ENCODE measurements at regions not wholly inside any gene's neighbourhood (a gene's known extent, or its start where the extent isn't known, plus 50 kb on each side); places are given as distances from the start of the nearest gene placed in this dataset.

DNA sequence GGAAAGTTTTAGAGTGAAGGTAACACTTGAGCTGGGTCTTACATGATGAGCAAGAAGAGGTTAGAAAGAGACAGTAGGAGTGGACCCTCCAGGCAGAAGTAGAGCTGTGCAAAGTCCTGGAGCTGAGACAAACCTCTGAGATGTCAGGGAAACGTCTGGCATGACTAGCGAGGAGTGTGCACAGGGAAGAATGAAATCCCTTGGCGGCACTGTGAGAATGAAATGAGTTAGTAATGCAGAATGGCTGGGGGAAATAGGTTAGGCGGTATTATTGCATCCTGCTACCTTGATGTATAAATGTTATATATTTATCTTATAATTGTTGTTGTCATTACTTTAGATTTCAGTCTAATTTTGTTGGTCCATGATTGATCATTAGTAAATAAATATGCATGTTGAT, 457.9 kb upstream of the CCL2 start:
- DNase-seq = no peak

DNA sequence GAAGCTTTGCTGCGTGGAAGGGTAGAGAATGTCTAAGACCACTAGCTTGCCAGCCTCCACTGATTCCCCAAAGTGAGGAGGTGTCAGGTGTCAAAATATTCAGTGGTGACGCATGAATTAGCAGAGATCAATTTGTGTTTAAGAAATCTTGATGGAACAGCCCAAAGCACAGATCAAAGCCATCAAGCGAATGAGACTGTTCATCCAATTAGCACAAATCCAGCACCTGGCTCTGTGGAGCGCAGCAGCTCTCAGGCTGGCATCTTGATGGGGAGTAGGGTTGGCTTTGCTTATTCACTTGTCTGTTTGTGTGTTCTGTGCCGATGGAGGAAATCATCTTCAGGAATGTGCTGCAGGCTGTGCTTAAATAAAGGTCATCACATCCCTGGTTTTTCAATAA, 456.8 kb upstream of the CCL2 start:
- DNase-seq = no peak

DNA sequence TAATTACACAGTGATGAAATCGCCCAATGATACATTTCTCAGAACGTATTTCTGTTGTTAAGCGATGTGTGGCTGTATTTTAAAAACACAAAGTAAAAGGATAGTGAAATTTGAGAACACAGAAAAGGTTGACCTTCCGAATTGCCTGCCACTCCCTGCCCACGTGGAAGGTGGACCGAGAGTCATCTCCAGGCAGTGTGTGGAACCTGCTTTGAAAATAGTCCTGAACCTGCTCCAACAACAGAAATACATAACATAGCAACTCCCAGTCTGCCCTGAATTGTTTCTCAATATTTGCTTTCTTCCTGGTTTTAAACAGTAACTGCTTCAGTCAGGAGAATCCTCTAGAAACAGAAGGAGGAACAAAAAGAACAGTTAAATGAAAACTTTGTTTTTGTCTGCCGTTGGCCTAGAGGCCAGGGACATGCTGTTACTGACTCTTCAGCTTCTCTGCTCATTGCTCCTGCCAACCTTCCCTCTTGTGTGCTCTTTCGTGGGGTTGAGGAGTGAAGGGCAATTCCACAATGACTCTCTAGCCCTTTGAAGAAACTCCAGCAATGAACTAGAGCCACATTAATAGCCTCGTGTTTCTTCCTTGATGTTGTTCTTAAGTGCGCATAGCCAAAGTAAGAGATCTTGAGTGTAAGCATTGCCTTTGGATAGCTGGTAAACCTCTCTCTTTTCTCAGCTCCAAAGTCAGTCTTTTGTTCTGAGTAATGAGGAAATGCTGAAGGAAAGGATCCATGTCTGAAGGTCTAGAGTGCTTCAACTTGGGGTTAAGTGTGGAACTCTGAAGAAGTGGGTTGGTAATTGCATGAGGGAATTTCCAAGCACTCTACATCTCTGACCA, 452.5 kb upstream of the CCL2 start:
- DNase-seq = no peak

DNA sequence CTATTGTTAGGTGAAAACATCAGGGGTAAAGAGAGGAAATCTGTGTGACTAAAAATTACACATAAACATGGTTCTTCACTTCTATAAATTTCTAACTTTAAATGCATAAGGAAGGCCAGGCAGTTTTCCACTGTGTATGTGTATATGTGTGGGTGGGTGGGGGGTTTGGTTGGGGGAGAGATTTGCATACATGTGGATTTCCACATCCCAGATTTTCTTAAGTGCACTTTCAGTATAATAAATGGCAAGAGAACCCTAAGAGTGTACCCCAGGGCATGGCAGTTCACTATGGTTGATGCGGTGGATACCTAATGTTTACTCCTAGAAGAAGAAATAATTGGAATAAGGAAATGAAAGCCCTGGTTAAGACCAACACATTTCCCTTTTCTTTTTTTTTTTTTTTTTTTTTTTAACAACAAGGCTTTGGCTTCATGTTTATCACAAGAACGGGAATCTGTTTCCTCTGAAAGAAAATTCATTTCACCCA, 451.8 kb upstream of the CCL2 start:
- DNase-seq = no peak

DNA sequence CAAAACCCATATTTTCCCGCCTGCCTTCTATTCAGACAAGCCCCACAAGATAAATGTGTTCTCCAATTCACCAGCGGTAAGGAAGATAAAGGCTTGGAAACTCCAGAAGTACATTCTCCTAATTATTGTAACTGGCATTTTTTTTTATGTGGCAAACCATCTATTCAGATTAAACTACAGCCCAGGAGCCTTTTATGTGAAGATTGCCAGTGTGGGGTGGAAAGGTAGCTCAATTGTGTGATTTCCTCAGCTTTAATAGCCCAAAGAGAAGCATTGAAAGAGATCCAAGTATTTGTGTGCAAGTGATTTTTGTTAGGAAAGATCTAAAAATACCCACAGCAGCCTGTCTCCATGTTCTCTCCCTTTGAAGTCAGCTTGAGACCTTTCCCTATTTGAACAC, 451.4 kb upstream of the CCL2 start:
- DNase-seq = no peak

DNA sequence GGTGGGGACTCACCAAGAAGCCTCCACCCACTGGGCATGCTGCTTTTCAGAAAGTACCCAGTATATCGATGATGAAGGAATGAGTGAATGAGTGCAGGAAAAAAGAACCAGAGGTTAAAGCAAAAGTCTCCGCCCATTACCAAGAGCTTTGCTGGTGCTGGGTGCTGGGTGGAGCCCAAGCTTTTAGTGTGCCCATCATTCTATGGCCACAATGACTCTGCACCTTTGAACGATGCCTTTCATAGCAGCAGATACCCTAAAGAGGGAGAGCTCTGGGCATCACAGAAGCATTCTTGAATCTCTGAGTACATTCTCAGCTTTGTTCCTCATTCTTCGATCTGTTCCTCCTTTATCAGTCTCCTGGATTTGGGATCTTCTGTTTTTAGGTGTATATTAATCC, 450.7 kb upstream of the CCL2 start:
- DNase-seq = no peak

DNA sequence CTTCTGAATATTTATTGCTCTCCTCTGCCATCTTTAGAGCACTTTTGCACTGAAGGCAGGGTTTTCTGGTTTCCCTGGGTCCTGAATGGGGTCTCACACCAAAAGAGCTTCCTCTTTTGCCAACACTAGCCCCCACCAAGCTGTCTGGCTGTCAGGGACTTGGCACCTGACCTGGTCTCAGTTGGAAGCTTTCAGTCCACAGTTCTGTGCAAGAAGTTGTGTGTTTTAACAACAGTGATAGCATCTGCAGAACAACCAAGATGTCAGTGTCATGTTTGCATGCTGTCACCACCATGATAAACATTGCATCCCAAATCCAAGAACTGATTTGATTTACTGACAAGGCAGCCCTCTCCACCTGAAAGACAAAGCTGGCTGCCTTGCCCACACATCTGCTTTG, 448.5 kb upstream of the CCL2 start:
- no peak for DNase-seq

DNA sequence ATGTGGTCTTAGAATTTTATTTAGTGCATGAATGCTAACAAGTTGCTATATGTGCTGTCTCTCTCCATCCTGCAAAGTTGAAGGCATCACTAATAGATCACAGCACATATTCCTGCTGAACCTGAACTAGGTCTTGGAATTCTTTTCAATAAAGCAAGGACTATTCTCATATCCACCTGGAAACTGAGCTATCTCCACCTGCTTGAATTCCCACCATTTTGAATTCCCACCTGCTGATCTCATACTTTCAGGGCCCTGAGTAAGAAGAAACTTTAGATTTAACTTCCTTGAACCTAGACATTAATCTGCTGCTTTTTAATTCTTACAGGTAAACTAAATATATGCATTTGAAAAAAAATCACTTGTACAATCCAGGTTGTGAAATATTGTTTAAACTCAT, 445.3 kb upstream of the CCL2 start:
- no peak for DNase-seq

DNA sequence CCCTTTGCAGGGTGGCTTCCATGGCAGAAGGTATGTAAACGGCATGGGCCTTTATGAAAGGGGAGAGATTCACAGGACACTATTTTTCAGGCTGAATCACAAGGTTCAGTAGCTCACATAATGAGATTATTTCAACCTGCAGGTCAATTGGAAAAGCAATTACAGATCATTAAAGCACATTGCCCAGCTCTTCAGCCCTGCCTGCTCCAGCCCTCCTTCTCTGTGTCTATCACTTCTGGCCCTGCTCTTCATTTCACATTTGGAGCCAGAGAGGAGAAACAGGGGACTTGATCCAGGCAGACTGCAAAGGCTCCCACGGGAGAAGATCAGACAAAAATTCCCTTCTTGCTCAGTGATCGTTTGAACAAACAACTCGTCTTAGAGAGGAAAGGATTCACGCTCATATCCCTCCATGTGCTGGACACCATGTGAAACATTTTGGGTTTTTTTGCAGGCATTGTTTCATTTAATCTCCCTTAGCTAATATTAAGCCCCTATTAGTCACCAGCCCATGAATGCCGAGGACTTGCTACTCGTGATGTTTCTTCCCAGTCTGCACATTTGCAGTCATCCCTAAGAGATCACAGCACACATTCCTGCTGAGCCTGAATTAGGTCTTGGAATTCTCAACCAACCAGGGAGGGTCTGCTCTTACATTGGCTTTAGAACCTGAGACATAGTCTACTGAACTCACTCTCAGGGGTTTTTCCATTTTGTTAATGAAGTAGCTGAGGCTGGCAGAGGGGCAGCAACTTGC, 443.9 kb upstream of the CCL2 start:
- no peak for DNase-seq

DNA sequence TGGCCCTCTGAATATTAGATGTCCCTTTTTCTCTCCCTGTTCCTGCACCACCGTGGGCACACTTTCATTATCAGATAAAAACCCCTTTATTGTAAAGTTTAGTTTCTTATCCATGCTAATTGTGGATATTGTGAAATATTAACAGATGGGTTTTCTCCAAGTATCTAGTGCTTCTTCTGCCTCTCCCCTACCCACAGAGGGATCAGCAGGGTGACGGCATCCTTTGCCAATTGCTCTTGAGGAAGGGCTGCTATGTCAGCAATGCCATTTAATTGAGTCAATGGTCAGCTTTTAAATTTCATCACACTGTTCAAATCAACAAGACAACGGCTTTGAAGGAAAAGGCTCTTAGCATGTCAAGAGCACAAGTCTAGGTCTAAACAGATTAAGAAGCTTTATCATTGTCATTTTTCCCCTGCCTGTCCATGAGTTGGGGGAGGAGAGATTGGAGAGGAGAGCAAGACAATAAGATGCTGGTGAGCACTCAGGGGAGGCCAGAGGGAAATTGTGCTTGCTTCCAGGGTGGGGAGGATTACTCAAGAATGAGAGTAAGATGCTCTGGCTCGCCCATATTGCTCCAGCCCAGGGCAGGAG, 443.0 kb upstream of the CCL2 start:
- DNase-seq = no peak

DNA sequence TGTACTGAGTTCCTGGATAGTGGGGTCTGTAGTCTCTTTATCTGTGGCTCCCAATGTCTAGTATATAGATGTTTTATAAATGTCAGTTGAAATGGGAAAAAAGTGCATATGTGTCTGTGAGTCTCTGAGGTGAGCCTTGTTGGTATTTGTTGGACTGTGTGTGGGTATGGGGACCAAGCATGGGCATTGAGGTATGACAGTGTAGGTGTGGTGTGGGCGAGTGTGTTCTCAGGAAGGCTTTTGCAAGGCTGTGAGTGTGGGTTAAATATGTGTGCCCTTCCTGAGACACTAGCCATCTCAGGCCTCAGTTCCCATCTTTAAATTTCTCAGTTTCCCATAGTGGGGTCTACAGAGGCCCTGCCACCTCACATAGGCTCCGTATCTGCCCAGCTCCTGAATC, 440.2 kb upstream of the CCL2 start:
- no peak for DNase-seq

DNA sequence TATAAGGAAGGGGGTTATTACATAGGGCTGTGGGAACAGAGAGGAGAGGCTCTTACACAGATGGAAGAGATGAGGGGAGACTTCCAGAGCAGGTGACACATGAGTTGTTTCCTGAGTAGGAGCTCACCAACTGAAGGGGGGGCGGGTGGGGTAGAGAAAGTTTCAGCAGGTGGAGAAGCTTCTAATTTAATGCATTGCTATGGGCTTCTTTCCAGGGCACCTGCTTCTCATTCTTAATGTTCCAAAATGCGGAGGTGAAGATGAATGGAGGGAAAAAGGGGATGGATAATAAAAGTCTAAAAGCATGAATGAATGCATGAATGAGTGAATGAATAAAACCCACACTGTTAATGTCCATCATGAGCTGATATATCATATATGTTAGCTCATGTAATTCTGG, 439.0 kb upstream of the CCL2 start:
- no peak for DNase-seq

DNA sequence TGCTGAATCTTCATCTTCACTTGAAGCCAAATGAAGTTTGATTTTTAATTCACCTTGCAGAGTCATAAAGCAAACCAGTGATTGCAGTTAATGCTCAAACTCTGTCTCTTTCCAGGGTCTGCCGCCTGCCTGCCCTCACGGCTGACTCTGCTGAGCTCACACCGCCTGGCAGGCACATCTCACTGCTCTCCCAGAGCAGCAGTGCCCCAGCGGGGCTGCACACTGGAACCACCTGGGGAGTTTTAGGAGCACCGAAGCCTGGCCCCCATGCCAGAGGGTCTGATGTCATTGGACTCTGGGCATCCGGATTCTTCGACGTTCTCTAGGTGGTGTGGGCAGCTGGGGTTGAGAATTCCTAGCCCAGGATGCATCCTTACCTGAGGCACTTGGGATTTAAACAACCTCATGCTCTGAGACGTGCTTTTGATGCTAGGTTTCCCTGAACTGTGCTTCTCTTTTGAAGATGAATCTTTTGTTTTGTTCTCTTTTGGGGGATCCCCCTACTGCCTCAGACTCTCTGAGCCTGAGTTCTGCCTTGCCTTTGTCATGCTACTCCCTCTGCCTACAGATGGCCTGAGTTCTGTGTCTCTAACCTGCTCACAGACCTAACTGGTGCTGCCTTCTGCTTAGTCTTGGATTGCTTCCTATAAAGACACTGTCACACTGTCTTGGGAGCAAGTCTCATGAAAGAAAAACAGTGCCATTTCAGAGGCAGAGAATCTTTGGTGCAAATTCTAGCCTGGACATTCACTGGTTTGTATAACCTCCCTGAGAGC, 438.1 kb upstream of the CCL2 start:
- DNase-seq = no peak

DNA sequence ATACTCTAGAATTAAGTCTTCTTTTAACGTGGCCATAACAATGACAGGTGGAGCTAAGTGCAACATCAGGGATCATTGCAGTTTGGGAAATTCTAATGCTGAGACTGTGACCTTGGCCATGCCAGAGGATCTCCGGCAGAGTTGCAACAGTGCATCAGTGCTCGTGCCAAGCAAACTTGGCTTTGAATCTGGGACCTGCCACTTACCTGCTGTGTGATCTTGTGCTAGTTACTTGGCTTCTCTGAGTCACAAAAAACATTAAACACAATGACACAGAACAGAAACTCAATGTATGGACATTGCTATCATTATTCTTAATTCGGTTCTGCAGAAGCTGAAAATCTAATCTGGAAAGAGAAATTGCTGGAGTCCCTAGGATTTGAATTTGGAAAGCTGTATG, 435.5 kb upstream of the CCL2 start:
- no peak for DNase-seq

DNA sequence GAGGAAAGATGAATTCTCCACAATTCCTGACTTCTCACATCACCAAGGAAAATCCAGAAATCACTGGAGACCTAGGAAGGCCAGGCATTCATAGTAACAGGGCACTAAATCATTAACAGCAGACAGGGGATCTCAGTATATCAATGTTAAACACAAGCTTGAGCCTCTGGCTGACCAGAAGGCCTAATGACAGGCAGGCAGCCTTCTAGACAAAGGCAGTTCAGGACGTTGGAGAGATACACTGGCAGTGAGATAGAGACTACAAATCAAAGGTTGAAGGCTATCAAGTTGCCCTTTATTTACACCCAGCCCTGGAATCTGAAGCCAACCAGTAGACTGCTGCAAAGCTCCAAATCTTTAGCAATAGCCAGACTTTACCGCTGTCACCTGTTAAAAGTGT, 422.8 kb upstream of the CCL2 start:
- DNase-seq = no peak

DNA sequence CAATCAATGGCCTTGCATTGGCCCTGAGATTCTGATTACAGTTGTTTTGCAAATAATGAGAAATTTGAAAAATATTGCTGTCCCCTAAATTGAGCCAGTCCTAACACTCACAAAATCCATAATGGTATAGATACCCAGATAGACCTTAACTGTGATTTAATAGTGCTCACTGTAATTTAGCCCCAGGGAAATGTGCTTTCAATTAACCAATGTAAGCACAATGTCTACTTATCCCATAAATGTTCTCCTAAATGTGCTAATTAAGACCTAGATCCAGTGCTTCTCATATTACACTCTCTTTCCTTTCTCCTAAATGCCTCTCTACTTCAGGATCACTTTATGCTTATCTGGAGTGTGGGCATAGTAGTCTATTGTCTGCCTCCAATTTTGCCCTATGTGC, 417.8 kb upstream of the CCL2 start:
- DNase-seq = no peak

DNA sequence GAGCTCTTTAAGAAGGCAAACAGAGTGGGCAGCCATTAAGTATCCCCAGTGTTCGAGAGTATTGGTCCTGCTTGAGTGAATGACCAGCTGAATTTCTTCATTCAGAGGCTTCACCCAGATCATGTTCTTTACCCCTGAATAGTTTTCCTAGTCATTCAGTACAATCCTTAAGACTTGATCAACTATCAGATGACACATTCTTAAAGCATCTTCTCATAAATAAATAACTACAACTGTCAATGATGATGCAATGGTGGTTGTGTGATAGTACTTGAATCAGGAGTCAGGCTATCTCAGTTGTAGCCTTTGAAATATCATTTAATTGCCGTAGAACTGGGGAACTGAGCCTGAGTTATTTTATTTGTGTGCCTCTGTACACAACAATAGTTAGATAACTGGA, 416.8 kb upstream of the CCL2 start:
- DNase-seq = no peak

DNA sequence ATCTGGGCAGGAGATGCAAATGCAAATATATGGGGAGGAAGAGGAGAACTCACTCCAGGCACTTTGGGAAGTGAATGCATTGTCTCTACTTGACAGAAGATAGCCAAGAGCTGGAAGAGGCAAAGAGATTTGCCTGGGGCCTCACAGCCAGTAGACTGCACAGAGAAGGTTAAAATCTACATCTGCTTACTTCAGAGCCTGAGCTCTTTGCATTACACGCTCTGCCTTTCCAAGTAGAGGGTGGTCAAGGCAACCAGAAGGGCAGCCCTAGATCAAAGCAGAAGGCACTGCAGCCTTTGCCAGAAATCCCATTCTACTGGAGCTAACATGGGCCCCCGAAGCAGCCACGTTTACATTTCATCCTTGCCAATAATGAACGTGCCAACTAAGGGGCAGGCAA, 407.2 kb upstream of the CCL2 start:
- no peak for DNase-seq

DNA sequence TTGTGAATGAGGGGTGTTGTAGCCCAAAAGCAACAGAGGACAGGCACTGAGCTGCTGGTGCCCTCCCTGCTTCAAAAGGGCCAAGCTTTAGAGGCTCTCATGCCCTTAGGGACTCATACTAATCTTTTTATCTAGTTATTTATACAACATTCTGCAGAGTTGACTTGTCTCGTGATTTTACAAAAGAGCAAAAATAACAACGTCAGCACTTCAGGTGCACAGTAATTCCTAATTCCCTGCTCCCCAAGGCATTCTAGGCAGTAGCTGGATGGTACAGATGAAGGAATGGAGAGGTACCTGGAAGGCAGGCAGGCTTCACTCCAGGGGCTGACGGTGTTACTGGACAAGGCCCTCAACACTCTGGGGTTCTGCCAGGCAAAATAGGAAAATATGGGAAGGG, 406.7 kb upstream of the CCL2 start:
- no peak for DNase-seq

DNA sequence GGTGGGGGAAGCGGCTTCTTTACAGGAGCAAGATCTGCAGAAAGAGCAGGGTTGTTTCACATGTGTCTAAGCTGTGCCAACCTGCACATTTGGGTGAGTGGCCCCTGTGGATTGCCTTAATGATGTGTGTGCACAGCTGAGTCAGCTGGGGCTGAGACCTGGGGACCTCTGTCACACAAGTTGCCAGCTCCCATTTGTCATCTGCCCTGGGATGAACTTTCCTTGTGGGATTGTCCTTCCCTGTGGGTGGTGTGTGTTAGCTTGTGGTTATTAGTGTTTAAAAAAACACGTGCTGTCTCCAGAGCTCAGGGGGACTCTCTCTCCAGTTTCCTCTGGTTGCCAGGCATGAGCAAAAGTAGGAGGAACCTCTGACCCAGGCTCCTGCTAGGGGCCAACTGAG, 400.5 kb upstream of the CCL2 start:
- DNase-seq = no peak

DNA sequence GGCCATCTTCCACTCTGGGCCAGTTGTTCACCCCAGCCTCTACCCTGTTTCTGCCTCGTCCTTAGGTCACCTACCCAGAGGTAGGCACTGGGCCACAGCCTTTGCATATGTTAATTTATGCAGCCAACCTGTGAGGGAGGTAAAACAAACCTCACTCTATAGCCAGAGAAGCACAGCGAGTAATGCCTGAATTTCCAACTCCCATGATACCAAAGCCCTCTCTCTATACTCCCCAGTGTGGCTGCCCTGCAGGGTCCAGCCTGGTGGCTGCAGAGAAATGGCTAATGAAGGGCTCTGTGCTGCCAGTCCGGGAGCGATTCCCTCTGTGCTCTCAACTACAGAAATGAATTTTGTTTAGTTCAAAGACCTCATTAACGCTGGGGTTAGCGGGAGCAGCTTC, 397.0 kb upstream of the CCL2 start:
- no peak for DNase-seq

DNA sequence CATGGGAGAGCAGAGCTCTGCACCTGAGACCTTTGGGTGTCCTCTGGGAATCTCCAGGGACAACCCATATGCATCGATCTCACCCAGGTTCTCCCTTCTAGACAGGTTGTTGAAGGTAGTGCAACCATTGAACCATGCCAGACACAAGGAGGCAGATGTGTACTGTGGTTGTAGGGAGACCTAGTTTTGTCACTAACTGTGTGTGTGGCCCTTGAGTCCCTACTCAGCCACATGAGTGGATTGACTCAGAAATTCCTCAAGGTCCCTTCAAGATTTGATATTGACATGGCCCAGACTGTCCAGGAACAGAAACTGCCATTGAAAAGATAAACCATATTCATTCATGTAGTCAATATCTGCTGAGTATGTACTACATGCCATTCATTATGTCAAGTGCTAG, 396.4 kb upstream of the CCL2 start:
- DNase-seq = no peak
